ENCODE measurements at regions not wholly inside any gene's neighbourhood (a gene's known extent, or its start where the extent isn't known, plus 50 kb on each side); places are given as distances from the start of the nearest gene placed in this dataset.

DNA sequence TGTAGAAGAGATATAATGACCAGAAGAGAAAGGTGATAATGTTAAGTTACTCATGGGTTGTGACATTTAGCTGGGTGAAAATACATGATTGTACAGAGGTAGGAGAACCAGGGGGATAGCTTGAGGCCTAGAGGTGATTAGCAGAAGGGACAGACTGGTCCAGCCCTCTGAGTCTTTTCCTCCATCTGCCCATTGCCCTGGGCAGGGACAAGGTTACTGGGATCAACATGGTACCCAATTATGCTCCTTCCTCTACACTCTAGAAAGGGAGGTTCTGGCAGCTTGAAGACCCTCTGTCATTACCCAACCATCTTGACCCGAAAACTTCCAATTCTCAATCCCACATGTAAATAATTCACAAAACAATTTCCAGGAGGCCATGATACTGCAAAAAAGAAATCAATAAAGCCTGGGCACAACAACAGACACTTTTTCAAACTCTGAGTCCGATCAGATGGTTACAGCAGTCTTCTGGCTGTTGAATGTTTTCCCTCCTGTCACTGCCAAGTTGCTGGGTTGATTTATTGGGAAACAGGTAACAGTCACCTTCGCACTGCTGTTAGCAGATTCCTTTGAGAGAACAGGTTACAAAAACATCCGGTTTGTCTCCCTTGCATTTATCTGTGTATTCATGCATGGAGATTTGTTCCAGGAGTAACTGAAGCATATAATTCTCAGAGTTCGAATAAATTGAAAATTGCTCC lies 239.1 kb upstream of the HTR2A start:
- no peaks in the 10 kb centered on the region for H3K23me2 ChIP-seq (ENCODE audit: insufficient read length, low read depth, low read length, poor library complexity, severe bottlenecking)
- no peak overlapping the region for H2AK5ac ChIP-seq (ENCODE audit: insufficient read length, low read length)
- TF ChIP-seq, protein P1, sequence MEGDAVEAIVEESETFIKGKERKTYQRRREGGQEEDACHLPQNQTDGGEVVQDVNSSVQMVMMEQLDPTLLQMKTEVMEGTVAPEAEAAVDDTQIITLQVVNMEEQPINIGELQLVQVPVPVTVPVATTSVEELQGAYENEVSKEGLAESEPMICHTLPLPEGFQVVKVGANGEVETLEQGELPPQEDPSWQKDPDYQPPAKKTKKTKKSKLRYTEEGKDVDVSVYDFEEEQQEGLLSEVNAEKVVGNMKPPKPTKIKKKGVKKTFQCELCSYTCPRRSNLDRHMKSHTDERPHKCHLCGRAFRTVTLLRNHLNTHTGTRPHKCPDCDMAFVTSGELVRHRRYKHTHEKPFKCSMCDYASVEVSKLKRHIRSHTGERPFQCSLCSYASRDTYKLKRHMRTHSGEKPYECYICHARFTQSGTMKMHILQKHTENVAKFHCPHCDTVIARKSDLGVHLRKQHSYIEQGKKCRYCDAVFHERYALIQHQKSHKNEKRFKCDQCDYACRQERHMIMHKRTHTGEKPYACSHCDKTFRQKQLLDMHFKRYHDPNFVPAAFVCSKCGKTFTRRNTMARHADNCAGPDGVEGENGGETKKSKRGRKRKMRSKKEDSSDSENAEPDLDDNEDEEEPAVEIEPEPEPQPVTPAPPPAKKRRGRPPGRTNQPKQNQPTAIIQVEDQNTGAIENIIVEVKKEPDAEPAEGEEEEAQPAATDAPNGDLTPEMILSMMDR (conservative IDR thresholded peaks at IDR 0.05) = no peak
- H2BK20ac ChIP-seq (ENCODE audit: low read depth, low read length, poor library complexity, severe bottlenecking) = no peak overlapping the region
- Mint-ChIP-seq H3K4me1 (peaks cover 19 to 24% of the 10 kb centered on the region in 2 experiments), H3K27ac (peak overlapping the region in 2 of 3 experiments; percentile 34 to 58; a peak in 4 of 7 replicates), H3K27me3 (ENCODE audit: low read depth) (no peaks in the 10 kb centered on the region), H3K36me3 (ENCODE audit: insufficient read depth in 1 of 3, low read depth in 3 of 3) (no peaks in the 10 kb centered on the region), H3K4me3 (no peak overlapping the region), H3K9me3 (no peaks in the 10 kb centered on the region; a peak in 1 of 5 replicates)
- no peak overlapping the region for H3K4me2 ChIP-seq (ENCODE audit: insufficient read depth, insufficient read length, low read length)
- H2BK12ac ChIP-seq (ENCODE audit: insufficient read length, low read depth, low read length) = no peak overlapping the region
- no peak overlapping the region for H3K23ac ChIP-seq (ENCODE audit: insufficient read length, low read depth, low read length)
- no peak overlapping the region for H4K91ac ChIP-seq (ENCODE audit: insufficient read length, low read depth, low read length)
- peaks cover 3% of the 10 kb centered on the region; the same call in 1 of the 2 replicates for H3K4me1 ChIP-seq (ENCODE audit: insufficient read depth, low read length)
- no peak overlapping the region for H3K4ac ChIP-seq (ENCODE audit: low read depth, low read length)
- no peak overlapping the region for H3T11ph ChIP-seq (ENCODE audit: low read length)
- H3K79me1 ChIP-seq (ENCODE audit: insufficient read depth, low read depth, low read length, poor library complexity, severe bottlenecking) = no peaks in the 10 kb centered on the region
- H4K8ac ChIP-seq (replicated peaks; ENCODE audit: insufficient read length, low read depth, low read length) = no peak overlapping the region
- H2BK15ac ChIP-seq (ENCODE audit: low read depth, low read length) = no peak overlapping the region
- no peaks in the 10 kb centered on the region for H4K20me1 ChIP-seq (ENCODE audit: control insufficient read depth, insufficient read depth, insufficient read length)
- H3K18ac ChIP-seq (ENCODE audit: insufficient read length, low read depth, low read length) = no peak overlapping the region
- no peak overlapping the region for H2BK120ac ChIP-seq (ENCODE audit: low read depth, low read length, poor library complexity, severe bottlenecking)
- H3K27me3 ChIP-seq (ENCODE audit: insufficient read depth, low read length) = no peaks in the 10 kb centered on the region
- no peak overlapping the region for H3K27ac ChIP-seq (ENCODE audit: insufficient read length, low read depth, low read length)
- no peak overlapping the region for H2AFZ ChIP-seq (ENCODE audit: low read length)
- H2BK5ac ChIP-seq (ENCODE audit: insufficient read length, low read length) = no peak overlapping the region
- WGBS (ENCODE audit: extremely low coverage, insufficient read length, low lambda C conversion rate) = no CpG with 5 or more reads among the region's 5 CpGs
- H3K9ac ChIP-seq (ENCODE audit: extremely low read depth, insufficient read length, low read length) = no peak overlapping the region
- no peak overlapping the region for H3K14ac ChIP-seq (ENCODE audit: insufficient read depth, low read length)
- H4K5ac ChIP-seq (ENCODE audit: insufficient read length, low read depth, low read length) = no peak overlapping the region
- no peak for DNase-seq
- no peaks in the 10 kb centered on the region for H3K79me2 ChIP-seq (ENCODE audit: insufficient read depth, low read length)
- H3K9me3 ChIP-seq (ENCODE audit: control insufficient read depth, low read depth, low read length) = no peaks in the 10 kb centered on the region
- H3K56ac ChIP-seq (ENCODE audit: insufficient read length, low read depth, low read length) = no peak overlapping the region

Data from H9 (cell line).